GM04503 (cell line): ENCODE measurements at regions not wholly inside any gene's neighbourhood (a gene's known extent, or its start where the extent isn't known, plus 50 kb on each side); places are given as distances from the start of the nearest gene placed in this dataset.
"Not testable (repeated sequence)": the region's sequence is repeated elsewhere in the genome, so short reads cannot be mapped to it uniquely, and the experiment has no call there.

ENCODE experiments used
- DNase-seq: peaks from one replicate; pipeline ENCODE4 v3.0.0-alpha.2; 2012; ENCODE audit warnings: low read depth

DNA sequence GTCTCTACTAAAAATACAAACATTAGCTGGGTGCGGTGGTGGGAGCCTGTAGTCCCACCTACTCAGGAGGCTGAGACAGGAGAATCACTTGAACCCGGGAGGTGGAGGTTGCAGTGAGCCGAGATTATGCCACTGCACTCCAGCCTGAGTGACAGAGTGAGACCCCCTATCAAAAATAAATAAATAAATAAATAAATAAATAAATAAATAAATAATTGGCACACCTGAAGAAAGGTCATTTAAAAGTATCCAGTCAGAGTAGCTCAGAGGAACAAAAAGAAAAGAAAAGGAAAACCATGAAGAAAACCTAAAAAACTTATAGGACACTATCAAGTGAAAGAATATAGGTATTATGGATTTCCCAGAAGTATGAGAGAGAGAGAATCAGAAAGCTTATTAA is 330.1 kb upstream of the AR start:
- DNase-seq = not testable (repeated sequence)

- DNase-seq = no peak
These were observed 335.9 kb upstream of the AR start for GRCh38 chrX:67207912-67208311.

- DNase-seq = no peak
These were observed 384.4 kb upstream of the AR start for GRCh38 chrX:67159437-67159836.

- DNase-seq = no peak
These were observed 429.2 kb upstream of the AR start for GRCh38 chrX:67114635-67115034.

- no peak for DNase-seq
These were observed 438.1 kb upstream of the AR start for GRCh38 chrX:67105758-67106116.

DNA sequence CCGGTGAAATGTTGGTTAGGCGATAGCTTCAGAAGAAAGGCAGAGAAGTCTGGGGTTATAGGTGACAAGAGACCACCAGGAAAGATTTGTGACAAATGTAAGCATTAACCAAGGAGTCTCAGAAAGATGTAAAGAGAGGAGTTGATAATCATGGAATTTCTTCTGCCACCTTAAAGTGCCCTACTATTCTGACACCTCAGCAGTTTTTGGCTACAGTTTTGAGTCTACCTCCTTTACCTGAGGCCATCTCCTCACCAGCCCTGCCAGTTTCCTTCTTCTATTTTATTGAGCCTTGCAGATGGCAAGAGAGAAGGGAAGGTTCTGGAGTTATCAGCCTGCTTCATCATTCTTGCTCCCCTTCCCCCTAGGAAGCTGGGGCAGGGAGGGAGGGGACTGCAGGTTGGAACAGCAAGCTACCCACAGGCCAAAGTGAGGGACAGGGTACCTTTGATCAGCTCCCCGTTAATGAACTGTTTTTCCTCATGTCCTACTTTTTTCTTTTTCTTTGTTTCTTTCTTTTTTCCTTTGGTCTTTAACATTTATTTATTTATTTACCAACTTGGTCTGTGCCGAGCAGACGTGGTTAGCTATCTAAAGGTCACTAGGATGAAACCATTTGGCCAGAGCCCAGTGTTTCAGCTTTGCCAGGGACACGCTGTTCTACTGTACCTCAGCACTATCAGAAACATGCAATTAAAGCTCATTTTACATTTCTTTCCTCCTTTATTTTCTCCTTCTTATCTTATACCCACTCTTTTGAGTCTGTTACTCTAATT is 438.7 kb upstream of the AR start:
- DNase-seq = no peak

DNA sequence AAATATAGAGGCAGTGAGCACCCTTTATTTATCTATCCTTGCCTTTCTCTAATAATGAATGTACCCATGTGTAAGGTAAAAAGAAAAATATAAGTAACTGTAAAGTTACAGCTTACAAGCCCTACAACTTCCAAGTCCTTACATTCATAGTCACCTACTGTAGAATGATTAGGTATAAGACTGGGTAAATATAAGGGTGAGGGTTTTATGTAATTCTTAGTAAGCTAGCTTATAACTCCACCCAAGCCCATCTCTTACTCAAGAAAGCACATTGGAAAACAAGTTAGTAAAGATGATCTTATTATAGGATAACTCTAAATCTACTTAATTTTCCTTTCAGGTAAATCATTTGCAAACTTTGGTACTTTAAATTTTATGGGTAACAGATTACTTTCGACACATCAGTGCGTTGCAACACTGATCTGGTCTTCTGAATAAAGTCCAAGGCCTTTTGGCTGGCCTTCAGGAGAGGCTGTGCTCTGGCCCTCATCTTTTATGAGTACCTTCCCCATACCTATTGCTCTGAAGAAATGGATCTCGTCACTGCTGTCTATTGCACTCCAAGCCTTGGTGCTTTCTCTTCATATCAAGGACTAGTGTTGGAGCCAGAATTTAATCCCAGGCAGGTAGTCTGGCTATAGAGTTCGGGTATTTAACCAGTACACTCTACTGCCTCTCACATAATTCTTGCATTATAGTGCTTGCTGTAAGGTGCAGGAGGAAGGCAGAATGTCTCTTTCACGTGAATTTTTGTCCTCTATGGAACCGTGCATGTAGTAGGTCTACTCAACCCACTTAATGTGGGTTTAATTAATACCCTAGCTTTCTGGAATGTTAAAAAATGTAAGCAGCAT is 443.6 kb upstream of the AR start:
- DNase-seq = no peak

GRCh38 chrX:67094061-67094460 is 449.8 kb upstream of the AR start:
- no peak for DNase-seq

DNA sequence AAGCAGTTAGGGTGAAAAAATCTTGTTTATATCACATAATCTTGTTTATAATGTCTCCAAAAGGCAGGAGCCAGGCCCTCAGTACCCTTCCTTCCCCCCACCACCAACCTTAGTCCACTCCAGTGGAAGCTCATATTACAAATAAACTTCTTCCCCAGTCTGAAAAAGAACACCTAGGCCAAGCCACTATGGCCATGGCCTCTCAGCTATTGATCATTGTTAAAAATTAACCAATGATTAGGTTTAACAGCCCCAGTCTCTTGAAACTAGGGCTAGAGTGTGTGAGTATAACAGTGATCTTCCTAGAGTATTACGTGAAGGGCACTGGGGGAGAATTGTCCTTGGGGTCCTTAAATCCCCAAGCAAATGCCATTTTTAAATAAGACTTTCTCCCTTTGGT is 411.9 kb upstream of the EDA2R start:
- DNase-seq = no peak

DNA sequence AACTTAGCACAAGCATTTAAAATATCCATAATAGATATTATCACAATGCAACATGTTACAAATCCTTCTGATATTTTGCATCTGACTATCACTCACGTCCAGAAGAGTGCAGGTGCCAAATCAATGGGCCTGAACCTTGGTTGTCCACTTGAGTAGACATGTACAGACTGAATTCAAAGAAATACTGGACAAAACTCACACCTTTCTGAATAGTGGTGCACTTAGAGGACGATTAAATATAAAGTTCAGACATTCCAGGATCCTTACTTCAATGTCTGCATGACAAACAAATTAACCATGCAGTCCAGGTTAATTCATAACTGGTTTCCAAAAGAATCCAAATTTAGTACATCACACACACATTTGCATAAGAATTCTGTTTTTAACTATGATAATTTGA is 406.0 kb upstream of the EDA2R start:
- DNase-seq = no peak

DNA sequence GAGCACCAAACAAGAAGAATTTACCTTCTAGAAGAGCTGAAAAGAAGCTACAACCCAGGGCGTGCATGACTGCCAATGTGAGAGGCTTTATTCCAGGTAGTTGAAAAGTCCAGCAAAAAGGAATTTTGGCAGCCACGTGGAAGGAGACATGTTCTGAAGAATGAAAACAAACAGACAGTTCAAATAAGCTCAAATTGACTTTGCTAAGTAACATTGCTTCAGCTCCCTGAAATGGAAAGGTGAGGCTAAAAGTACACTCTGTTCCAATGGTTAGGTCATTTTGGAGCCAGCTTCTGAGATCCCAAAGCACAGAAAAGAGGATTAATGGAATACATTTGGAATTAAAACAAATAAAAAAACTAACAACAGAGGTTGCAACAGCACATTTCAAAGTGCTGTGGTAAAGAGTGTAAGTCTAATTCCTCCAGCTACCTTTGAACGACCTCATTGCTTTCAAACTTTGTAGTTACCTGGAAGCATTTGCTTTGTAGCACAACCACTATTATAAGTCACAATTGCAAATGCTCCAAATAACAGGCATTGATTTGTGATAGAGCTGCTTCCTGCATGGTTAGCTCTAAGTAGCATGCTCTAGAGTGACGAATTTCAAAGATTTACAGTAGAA is 405.3 kb upstream of the EDA2R start:
- DNase-seq = no peak

DNA sequence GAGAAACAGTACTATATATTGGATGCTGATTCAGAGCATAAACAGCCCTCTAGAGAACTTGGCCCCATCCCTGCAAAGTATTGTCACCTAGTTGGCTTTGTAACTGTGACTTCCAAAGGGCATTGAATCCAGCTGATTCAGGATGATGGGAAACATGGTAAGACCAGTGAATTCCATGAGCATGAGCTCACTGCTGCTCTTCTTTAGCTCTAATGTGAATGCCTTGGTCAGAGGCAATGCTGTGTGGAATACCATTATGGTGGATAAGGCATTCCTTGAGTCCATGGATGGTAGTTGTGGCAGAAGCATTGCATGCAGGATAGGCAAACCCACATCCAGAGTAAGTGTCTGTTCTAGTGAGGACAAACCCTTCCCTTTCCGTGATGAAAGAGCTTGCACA is 365.6 kb upstream of the EDA2R start:
- no peak for DNase-seq

DNA sequence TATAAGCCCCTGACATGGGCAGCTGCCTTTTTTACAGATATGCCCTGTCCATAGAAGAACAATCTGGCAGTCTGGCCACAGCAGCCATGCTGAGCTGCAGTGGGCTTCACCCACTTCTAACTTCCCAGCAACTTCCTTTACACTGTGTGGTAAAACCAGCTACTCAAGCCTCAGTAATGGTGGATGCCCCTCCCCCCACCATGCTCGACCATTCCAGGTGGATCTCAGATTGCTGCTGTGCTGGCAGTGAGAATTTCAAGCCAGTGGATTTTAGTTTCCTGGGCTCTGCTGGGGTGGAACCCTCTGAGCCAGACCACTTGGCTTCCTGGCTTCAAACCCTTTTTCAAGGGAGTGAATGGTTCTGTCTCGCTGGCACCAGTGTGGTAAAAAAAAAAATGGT is 355.9 kb upstream of the EDA2R start:
- DNase-seq = no peak

DNA sequence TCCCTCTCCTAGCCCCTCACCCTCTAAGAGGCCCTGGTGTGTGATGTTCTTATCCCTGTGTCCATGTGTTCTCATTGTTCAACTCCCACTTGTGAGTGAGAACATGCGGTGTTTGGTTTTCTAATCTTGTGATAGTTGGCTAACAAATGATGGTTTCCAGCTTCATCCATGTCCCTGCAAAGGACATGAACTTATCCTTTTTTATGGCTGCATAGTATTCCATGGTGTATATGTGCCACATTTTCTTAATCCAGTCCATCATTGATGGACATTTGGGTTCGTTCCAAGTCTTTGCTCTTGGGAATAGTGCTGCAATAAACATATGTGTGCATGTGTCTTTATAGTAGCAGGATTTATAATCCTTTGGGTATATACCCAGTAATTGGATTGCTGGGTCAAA is 353.2 kb upstream of the EDA2R start:
- not testable (repeated sequence) for DNase-seq

DNA sequence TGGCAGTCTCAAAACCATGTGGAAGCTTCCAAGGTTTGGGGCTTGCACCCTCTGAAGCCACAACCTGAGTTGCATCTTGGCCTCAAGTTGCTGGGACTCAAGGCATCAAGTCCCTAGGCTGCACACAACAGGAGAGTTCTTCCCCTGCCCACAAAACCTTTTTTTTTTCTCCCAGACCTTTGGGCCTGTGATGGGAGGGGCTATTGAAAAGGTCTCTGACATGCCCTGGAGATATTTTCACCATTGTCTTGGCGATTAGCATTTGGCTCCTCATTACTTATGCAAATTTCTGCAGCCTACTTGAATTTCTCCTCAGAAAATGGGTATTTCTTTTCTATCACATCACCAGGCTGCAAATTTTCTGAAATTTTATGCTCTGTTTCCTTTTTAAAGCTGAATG is 349.5 kb upstream of the EDA2R start:
- no peak for DNase-seq

- no peak for DNase-seq
These were observed 322.8 kb upstream of the EDA2R start for GRCh38 chrX:66961665-66962064.

GRCh38 chrX:66931713-66932112 is 292.8 kb upstream of the EDA2R start:
- DNase-seq = no peak

GRCh38 chrX:66930516-66930915 is 291.6 kb upstream of the EDA2R start:
- DNase-seq = not testable (repeated sequence)

DNA sequence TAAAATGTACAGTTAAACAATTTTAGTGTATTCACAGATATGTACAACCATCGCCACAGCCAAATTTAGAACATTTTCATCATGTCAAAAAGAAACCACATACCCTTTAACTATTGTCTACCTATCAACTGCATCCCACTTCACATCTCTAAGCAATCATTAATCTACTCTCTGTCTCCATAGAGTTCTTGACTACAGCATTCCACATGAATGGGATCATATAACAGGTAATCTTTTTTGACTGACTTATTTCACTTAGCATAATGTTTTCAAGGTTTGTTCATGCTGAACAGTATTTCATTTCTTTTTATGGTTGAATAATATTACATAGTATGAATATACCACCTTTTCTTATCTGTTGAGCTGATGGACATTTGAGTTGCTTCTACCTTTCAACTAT is 281.4 kb upstream of the EDA2R start:
- no peak for DNase-seq

DNA sequence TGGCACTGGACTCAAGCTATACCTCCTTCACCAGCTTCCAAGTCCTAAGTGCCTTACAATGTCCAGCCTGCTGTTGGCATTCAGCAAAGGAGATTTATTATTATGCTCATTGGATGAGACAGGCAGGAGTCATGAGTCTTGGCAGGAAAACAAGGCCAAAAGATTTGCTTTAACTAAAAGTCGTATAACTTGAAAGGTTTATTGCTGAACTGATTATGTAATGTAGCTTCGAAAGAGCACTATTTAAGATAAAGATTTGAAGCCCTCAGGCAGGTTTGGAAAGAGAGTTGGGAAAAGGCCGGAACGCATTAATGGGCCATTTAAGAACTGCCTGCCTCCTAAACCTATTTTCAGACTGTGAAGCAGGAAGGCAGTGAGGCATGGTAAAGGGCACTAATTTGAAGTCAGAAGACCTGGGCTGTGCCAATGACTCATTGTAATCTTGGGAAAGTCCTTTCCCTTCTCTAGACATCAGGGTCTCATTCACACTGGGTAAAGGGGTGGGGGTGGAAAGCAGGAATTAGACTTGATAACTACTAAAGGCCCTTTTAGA is 280.5 kb upstream of the EDA2R start:
- DNase-seq = no peak

GRCh38 chrX:66918511-66918910 is 279.6 kb upstream of the EDA2R start:
- no peak for DNase-seq

DNA sequence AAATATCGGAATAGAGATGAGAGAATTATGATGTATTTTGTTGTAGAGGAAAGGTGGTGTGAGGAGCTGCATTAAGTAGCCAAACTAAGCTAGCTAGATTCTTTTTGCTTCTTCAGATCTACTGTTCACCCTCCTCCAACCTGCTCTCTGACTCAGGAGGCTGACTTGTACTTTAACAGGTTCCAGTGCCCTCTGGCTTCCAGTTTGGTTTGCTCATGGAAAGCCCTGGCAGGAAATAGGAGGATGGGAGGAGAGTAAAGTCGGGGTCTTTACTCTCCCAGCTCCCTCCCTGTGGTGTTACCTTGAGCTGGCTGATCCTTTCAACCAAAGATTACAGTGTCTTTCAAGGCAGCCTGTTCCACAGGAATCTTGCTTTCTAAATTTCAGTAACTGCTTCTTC is 277.0 kb upstream of the EDA2R start:
- DNase-seq = no peak

- DNase-seq = no peak
These were observed 275.2 kb upstream of the EDA2R start for GRCh38 chrX:66914080-66914479.
